NCI-H2107 treated with DMSO at 0.1 percent for 48 hours (cell line): ENCODE measurements at regions not wholly inside any gene's neighbourhood (a gene's known extent, or its start where the extent isn't known, plus 50 kb on each side); places are given as distances from the start of the nearest gene placed in this dataset.

ENCODE experiments used
- DNase-seq: peaks from one replicate; lab custom pipeline; 2025; ENCODE audit not compliant: unreplicated experiment; lab: John Stamatoyannopoulos, UW

DNA sequence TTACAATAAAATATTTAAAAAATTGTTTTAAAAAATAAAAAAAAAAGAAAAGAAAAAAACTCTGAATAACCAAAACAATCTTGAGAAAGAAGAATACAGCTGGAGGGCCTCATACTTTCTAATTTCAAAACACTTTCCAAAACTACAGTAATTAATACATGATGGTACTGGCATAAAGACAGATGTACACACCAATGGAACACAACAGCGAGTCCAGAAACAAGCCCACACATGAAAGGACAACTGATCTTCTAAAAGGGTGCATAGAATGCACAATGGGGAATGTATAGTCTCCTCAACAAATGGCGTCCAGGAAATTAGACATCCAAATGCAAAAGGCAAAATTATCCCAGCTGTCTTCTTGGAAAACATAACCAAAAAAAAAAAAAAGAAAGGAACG lies 99.6 kb downstream of the LURAP1L start:
- no peak for DNase-seq

DNA sequence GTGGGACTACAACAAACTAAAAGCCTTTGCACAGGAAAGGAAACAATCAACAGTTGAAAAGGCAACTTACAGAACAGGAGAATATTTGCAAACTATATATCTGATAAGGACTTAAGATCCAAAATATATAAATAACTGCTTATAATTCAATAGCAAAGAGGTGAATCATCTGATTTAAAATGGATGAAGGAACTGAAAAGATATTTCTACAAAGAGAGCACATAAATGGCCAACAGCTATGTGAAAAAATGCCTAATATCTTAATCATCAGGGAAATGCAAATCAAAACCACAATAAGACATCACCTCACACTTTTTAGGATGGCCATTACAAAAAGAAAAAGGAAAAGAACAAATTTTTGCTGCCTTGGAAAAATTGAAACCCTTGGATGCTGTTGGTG lies 100.4 kb downstream of the LURAP1L start:
- no peak for DNase-seq

GRCh38 chr9:12876872-12877271 lies 102.1 kb downstream of the LURAP1L start:
- DNase-seq, result no peak

DNA sequence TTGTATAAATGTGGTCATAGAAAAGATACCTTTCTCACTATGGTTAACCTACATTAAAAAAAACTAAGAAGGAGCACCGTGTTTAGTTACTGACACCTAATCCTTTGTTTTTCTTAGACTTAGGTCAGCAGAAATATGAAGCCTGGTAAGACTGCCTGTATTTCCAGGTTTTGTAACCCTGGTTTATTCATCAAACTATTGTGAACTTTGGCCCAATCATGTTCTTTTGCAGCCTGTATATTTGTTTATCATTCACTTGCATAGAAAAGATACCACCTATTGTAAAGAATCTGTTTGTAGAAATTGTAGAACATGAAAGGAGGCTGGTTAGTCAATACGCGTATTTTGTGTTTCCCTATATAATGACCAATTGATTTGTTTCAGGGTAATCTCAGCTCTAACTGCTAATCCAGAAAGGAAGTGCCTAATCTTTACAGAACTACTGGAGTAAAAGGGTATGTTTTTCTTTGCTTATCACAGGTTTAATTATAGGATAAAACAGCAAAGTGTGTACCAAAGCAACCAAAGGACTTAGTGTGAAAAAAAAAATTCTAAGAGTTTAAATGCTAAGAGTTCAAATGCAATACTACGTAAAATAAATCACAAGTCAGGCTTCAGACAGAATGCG lies 103.6 kb downstream of the LURAP1L start:
- DNase-seq, result peak; percentile 61

GRCh38 chr9:12879961-12880360 lies 105.1 kb downstream of the LURAP1L start:
- no peak for DNase-seq

- DNase-seq, result no peak
These were observed 105.7 kb downstream of the LURAP1L start for GRCh38 chr9:12880406-12881015.

GRCh38 chr9:12882430-12882829 lies 107.6 kb downstream of the LURAP1L start:
- no peak for DNase-seq

GRCh38 chr9:12884736-12885395 lies 110.0 kb downstream of the LURAP1L start:
- DNase-seq, result peak; percentile 41

DNA sequence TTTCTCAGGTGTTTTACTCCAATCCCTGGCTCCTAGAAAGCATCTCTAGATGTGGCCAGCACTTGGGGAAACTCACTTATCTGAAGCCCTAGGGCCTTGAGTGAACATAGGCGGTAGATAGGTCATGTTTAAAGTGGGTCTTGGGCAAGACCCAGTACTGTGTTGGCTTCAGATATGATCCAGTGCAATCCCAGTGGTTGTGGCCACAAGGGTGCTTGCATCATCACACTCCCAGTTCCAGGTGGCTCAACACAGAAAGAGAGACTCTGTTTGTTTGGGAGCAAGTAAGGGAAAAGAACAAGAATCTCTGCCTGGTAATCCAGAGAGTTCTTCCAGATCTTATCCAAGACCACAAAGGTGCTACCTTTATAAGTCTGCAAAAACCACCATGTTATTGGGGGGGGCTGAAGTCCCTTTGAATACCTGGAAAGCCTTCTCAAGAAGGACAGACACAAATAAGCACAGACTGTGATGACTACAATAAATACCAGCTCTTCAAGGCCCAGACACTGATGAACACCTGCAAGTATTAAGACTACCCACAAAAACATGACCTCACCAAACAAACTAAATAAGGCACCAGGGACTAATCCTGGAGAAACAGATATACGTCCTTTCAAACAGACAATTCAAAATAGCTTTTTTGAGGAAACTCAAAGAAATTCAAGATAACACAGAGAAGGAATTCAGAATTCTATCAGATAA lies 114.7 kb downstream of the LURAP1L start:
- DNase-seq, result no peak

DNA sequence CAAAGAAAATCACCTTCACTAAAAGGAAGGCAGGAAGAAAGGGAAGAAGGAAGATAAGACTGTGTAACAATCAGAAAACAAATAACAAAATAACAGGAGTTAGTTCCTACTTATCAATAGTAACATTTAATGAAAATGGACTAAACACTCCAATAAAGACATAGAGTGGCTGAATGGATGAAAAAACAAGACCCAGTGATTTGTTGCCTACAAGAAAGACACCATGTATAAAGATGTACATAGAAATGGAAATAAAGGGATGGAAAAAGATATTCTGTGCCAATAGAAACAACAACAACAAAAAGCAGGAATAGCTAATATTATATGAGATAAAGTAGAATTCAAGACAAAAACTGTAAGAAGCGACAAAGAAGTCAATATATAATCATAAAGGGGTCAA lies 116.8 kb downstream of the LURAP1L start:
- DNase-seq, result no peak

DNA sequence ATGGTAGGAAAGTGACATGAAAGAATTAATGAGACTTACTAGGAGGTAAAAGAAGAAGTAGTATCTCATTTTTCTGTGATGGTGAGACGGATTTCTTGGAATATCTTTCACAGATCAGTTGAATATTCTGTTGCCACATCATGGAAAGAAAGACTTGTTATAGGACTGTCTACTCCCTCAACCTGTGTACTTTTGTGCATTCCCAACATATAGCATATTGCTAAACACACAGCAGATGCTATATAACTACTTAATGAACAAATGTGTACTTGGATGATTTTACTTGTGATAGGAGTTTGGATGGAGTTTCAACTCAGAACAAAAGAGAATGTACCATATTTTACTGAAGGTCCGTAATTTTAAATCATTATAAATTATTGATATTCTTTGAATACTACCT lies 128.5 kb downstream of the LURAP1L start:
- no peak for DNase-seq

GRCh38 chr9:12904261-12905000 lies 129.6 kb downstream of the LURAP1L start:
- no peak for DNase-seq

DNA sequence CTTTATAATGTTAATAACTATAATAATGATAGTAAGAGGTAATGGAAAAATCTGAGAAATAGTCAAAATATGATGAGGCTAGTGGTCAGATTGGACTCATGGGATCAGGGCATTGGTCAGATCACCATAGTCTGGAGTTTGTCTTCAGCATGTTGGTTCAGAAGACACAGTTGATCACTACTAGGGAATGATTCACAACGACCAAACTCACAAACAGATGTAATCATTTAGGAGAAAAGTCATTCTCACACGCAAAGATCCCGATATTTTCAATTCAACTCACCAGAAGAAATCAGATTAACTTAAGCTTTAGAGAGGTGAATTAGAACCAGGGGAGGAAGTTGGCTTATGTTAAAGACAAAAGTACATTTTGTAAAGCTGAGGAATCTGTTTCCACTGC lies 131.8 kb downstream of the LURAP1L start:
- no peak for DNase-seq

GRCh38 chr9:12908895-12909294 lies 134.1 kb downstream of the LURAP1L start:
- DNase-seq, result no peak

- DNase-seq, result no peak
These were observed 140.6 kb downstream of the LURAP1L start for GRCh38 chr9:12915366-12915954.

GRCh38 chr9:12916042-12916441 lies 141.2 kb downstream of the LURAP1L start:
- DNase-seq, result no peak

DNA sequence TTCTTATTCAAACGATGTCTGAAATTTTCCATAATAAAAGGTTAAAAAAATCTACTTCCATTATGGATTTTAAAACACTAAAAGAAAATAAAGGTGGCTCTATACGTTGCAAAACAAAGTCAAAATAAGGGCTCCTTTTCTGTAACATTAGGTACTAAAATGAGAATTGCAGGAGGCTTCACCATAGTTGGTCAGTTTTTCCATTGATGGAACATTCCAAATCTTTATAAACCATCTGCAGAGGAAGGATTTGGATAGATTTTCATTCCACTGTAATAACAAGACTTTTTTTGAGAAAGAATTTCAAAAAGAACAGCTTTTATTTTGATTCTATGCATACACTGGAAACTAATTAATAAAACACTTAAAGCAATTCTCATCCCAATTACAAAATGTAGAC lies 145.6 kb downstream of the LURAP1L start:
- no peak for DNase-seq

- no peak for DNase-seq
These were observed 146.8 kb downstream of the LURAP1L start for GRCh38 chr9:12921621-12922020.

- no peak for DNase-seq
These were observed 147.5 kb downstream of the LURAP1L start for GRCh38 chr9:12922224-12922866.

GRCh38 chr9:12923468-12924009 lies 148.7 kb downstream of the LURAP1L start:
- DNase-seq, result no peak
